Activated B cell treated with CpG ODN at 0.5 μM for 24 hours (primary cell): ENCODE measurements at regions not wholly inside any gene's neighbourhood (a gene's known extent, or its start where the extent isn't known, plus 50 kb on each side); places are given as distances from the start of the nearest gene placed in this dataset.

Experiments
- ATAC-seq: fragments of 200-7000 bp; cut with Tn5 transposase; one replicate; pipeline ENCODE4 v1.10.0; 2021; ENCODE audit warnings: low read depth, mild to moderate bottlenecking, moderate library complexity
- CTCF ChIA-PET: fragments of 350-600 bp; sonication (Branson Sonifier 250); formaldehyde crosslinking; loops from one replicate; lab custom pipeline; 2021; ENCODE audit warnings: antibody characterized with exemption; lab: Charles Lee
- POLR2A ChIA-PET: fragments of 350-600 bp; sonication (Branson Sonifier 250); formaldehyde crosslinking; loops from one replicate; lab custom pipeline; 2021; ENCODE audit warnings: antibody characterized with exemption; lab: Charles Lee
- DNase-seq: peaks from one replicate; pipeline ENCODE4 v3.0.0; 2022
- H3K27ac Mint-ChIP-seq: one replicate; pipeline ENCODE4 v1.8.0; 2020; ENCODE audit warnings: mixed read lengths
- H3K27me3 Mint-ChIP-seq: one replicate; pipeline ENCODE4 v1.8.0; 2021; ENCODE audit warnings: mixed read lengths
- H3K36me3 Mint-ChIP-seq: one replicate; pipeline ENCODE4 v1.8.0; 2021; ENCODE audit warnings: low read depth, mixed read lengths
- H3K4me1 Mint-ChIP-seq: one replicate; pipeline ENCODE4 v1.8.0; 2021; ENCODE audit warnings: mixed read lengths
- H3K4me3 Mint-ChIP-seq: one replicate; pipeline ENCODE4 v1.8.0; 2020; ENCODE audit warnings: mild to moderate bottlenecking, mixed read lengths
- H3K9me3 Mint-ChIP-seq: one replicate; pipeline ENCODE4 v1.8.0; 2020; ENCODE audit warnings: mixed read lengths
- intact Hi-C: fragments of 100-400 bp; cut with micrococcal nuclease; formaldehyde crosslinking; loops from one replicate; pipeline ENCODE4 v1.15.1; 2024
- TF ChIP-seq, protein P1 (sequence below): fragments of 200-600 bp; IDR thresholded peaks from one replicate; pipeline ENCODE4 v1.8.0; 2022; ENCODE audit warnings: antibody characterized with exemption, mild to moderate bottlenecking

DNA sequence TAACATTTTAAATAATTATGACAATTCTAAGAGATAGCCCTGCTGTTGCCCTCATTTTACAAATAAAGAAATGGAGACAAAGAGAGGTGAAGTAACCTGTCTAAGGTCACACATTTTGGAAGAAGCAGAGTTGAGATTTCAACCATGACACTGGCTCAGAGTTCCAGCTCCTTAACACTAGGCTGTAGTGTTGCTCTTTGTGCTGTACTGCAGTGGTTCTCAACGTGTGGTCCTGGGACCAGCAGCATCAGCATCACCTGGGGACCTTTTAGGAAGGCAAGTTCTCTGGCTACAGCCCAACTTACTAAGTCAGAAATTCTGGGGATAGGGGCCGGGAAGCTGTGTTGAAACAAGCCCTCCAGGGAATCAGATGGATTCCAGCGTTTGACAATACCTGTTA is 62.4 kb upstream of the FERMT1 start:
- Mint-ChIP-seq H3K27me3 (peaks cover 16% of the 10 kb centered on the region), H3K27ac (no peak overlapping the region), H3K9me3 (no peaks in the 10 kb centered on the region), H3K4me1 (no peaks in the 10 kb centered on the region), H3K36me3 (no peaks in the 10 kb centered on the region), H3K4me3 (no peak overlapping the region)
- POLR2A ChIA-PET = no interaction called here
- intact Hi-C loops = no loop called here
- CTCF ChIA-PET = no interaction called here
- DNase-seq = no peak
- TF ChIP-seq, protein P1, sequence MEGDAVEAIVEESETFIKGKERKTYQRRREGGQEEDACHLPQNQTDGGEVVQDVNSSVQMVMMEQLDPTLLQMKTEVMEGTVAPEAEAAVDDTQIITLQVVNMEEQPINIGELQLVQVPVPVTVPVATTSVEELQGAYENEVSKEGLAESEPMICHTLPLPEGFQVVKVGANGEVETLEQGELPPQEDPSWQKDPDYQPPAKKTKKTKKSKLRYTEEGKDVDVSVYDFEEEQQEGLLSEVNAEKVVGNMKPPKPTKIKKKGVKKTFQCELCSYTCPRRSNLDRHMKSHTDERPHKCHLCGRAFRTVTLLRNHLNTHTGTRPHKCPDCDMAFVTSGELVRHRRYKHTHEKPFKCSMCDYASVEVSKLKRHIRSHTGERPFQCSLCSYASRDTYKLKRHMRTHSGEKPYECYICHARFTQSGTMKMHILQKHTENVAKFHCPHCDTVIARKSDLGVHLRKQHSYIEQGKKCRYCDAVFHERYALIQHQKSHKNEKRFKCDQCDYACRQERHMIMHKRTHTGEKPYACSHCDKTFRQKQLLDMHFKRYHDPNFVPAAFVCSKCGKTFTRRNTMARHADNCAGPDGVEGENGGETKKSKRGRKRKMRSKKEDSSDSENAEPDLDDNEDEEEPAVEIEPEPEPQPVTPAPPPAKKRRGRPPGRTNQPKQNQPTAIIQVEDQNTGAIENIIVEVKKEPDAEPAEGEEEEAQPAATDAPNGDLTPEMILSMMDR = no peak
- ATAC-seq = no peak

DNA sequence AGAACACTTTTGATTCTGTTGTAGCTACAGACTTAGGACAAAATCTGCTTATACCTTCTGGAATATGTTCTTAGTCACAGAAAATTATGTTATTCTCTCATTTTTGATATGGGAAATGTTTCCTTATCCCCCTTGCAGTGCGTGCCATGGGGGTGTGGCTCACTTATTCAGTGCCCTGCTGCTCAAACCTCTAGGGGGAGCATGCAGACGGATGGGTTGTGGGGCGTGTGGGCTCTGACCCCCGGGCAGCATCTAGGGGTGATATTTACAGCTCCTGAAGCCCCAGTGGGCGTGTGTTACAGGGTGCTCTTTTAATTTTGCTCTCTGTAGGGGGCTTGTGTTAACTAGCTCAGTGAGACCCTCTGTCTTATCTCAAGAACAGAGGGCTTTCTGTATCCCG is 61.3 kb upstream of the FERMT1 start:
- Mint-ChIP-seq H3K36me3 (no peaks in the 10 kb centered on the region), H3K9me3 (no peaks in the 10 kb centered on the region), H3K4me1 (no peaks in the 10 kb centered on the region), H3K27me3 (peaks cover 16% of the 10 kb centered on the region), H3K27ac (no peak overlapping the region), H3K4me3 (no peak overlapping the region)
- TF ChIP-seq, protein P1 = no peak
- ChIA-PET CTCF (no interaction called here), POLR2A (no interaction called here)
- no peak for DNase-seq
- intact Hi-C loops = no loop called here
- no peak for ATAC-seq

DNA sequence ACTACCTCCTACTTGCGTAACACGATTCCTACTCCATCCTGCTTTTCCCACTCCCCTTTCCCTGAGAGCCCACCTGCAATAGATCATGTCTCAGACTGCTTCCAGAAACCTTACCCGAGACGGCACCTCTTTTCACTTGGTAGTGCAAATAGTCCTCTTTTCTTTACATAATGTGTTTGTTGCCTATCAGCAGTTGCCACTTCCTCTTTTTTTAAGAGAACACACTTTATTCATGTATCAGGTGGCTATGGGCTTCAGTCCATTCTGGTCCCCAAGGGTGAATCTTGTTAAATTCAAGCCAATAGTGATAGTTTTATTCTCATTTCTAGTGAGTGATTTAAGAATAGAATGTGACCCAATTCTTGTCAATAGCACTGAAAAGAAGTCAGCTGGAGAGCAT is 57.7 kb upstream of the FERMT1 start:
- DNase-seq = no peak
- Mint-ChIP-seq H3K4me3 (no peak overlapping the region), H3K27ac (no peak overlapping the region), H3K9me3 (no peaks in the 10 kb centered on the region), H3K36me3 (no peaks in the 10 kb centered on the region), H3K4me1 (no peaks in the 10 kb centered on the region), H3K27me3 (peaks cover 10% of the 10 kb centered on the region)
- intact Hi-C loops = no loop called here
- ChIA-PET CTCF (no interaction called here), POLR2A (no interaction called here)
- TF ChIP-seq, protein P1 = no peak
- ATAC-seq = no peak

DNA sequence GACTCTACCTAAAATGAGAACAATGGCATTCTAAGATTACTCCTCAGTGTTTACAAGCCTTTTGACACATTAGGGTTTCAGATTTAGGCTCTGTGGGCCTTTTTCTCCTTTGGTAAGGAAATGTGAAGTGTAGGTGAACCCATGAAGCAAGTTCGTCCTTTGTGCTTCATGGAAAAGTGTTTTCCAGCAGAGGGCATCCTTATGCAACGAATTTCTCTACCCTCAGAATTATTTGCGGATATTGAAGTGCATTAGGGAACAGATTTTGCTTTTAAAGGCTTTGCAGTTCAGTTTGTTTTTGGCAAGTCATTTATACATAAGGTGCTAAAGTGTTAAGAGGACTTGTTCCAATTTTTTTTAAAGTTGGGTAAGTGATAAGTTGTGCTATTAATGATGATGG is 55.7 kb upstream of the FERMT1 start:
- H3K9me3 Mint-ChIP-seq = no peaks in the 10 kb centered on the region
- H3K4me3 Mint-ChIP-seq = no peak overlapping the region
- no peak overlapping the region for H3K27ac Mint-ChIP-seq
- DNase-seq = no peak
- TF ChIP-seq, protein P1 = no peak
- ATAC-seq = no peak
- ChIA-PET CTCF (no interaction called here), POLR2A (no interaction called here)
- no peaks in the 10 kb centered on the region for H3K36me3 Mint-ChIP-seq
- H3K4me1 Mint-ChIP-seq = no peaks in the 10 kb centered on the region
- intact Hi-C loops = no loop called here
- peaks cover 8% of the 10 kb centered on the region for H3K27me3 Mint-ChIP-seq

DNA sequence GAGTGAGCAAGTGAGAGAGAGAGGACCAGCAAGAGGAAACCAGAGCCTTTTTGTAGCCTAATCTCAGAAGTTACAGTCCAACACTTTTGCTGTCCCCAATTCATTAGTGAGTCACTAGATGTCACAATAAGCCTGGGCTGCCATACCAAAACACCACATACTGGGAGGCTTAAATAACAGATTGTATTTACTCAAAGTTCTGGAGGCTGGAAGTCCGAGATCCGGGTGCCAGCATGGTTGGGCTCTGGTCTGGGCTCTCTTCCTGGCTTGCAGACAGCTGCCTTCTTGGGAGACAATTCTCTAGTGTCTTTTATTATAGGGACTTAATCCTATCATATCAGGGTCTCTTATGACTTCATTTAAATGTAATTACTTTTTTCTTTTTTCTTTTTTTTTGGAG is 50.7 kb upstream of the FERMT1 start:
- intact Hi-C loops = no loop called here
- H3K4me3 Mint-ChIP-seq = no peak overlapping the region
- no peak for ATAC-seq
- TF ChIP-seq, protein P1 = no peak
- ChIA-PET CTCF (no interaction called here), POLR2A (no interaction called here)
- no peaks in the 10 kb centered on the region for H3K4me1 Mint-ChIP-seq
- H3K27ac Mint-ChIP-seq = no peak overlapping the region
- H3K36me3 Mint-ChIP-seq = no peaks in the 10 kb centered on the region
- peaks cover 5% of the 10 kb centered on the region for H3K27me3 Mint-ChIP-seq
- no peak for DNase-seq
- peaks cover 3% of the 10 kb centered on the region for H3K9me3 Mint-ChIP-seq
